ENCODE measurements at regions not wholly inside any gene's neighbourhood (a gene's known extent, or its start where the extent isn't known, plus 50 kb on each side); places are given as distances from the start of the nearest gene placed in this dataset.

GRCh38 chr2:21668078-21668710 lies 544.4 kb downstream of the TDRD15 start:
- TF ChIP-seq CTCF (IDR thresholded peaks at IDR 0.05; ENCODE audit: control insufficient read depth, extremely low read depth, insufficient read depth), result no peak
- no peak overlapping the region for H3K4me3 ChIP-seq (ENCODE audit: low read depth, low read length)
- DNase-seq (ENCODE audit: low read depth), result no peak

GRCh38 chr2:21676041-21676440 lies 552.3 kb downstream of the TDRD15 start:
- H3K4me3 ChIP-seq (ENCODE audit: low read depth, low read length), result no peak overlapping the region
- no peak for TF ChIP-seq CTCF (IDR thresholded peaks at IDR 0.05; ENCODE audit: control insufficient read depth, extremely low read depth, insufficient read depth)
- DNase-seq (ENCODE audit: low read depth), result no peak

- no peak overlapping the region for H3K4me3 ChIP-seq (ENCODE audit: low read depth, low read length)
- no peak for DNase-seq (ENCODE audit: low read depth)
- no peak for TF ChIP-seq CTCF (IDR thresholded peaks at IDR 0.05; ENCODE audit: control insufficient read depth, extremely low read depth, insufficient read depth)
These were observed 552.9 kb downstream of the TDRD15 start for GRCh38 chr2:21676676-21677075.

- no peak for TF ChIP-seq CTCF (IDR thresholded peaks at IDR 0.05; ENCODE audit: control insufficient read depth, extremely low read depth, insufficient read depth)
- no peak for DNase-seq (ENCODE audit: low read depth)
- no peak overlapping the region for H3K4me3 ChIP-seq (ENCODE audit: low read depth, low read length)
These were observed 560.1 kb downstream of the TDRD15 start for GRCh38 chr2:21683838-21684237.

- no peak for TF ChIP-seq CTCF (IDR thresholded peaks at IDR 0.05; ENCODE audit: control insufficient read depth, extremely low read depth, insufficient read depth)
- no peak for DNase-seq (ENCODE audit: low read depth)
- H3K4me3 ChIP-seq (ENCODE audit: low read depth, low read length), result no peak overlapping the region
These were observed 563.8 kb downstream of the TDRD15 start for GRCh38 chr2:21687589-21687988.

GRCh38 chr2:21690005-21690404 lies 566.2 kb downstream of the TDRD15 start:
- no peak for DNase-seq (ENCODE audit: low read depth)
- no peak overlapping the region for H3K4me3 ChIP-seq (ENCODE audit: low read depth, low read length)
- no peak for TF ChIP-seq CTCF (IDR thresholded peaks at IDR 0.05; ENCODE audit: control insufficient read depth, extremely low read depth, insufficient read depth)

GRCh38 chr2:21693081-21693480 lies 569.3 kb downstream of the TDRD15 start:
- TF ChIP-seq CTCF (IDR thresholded peaks at IDR 0.05; ENCODE audit: control insufficient read depth, extremely low read depth, insufficient read depth), result no peak
- no peak for DNase-seq (ENCODE audit: low read depth)
- H3K4me3 ChIP-seq (ENCODE audit: low read depth, low read length), result no peak overlapping the region

Data from LNCaP clone FGC (cell line).